ENCODE measurements at regions not wholly inside any gene's neighbourhood (a gene's known extent, or its start where the extent isn't known, plus 50 kb on each side); places are given as distances from the start of the nearest gene placed in this dataset.

GRCh38 chr6:88517737-88518136 is 351.6 kb upstream of the CNR1 start:
- TF ChIP-seq CTCF (conservative IDR thresholded peaks at IDR 0.05) = no peak
- no peak for TF ChIP-seq ZFX (IDR thresholded peaks at IDR 0.05)
